ENCODE measurements at regions not wholly inside any gene's neighbourhood (a gene's known extent, or its start where the extent isn't known, plus 50 kb on each side); places are given as distances from the start of the nearest gene placed in this dataset.

GRCh38 chr2:67773851-67774250, 289.0 kb downstream of the C1D start:
- TF ChIP-seq CTCF (conservative IDR thresholded peaks at IDR 0.05 in 1 of 2, IDR thresholded peaks at IDR 0.05 in 1 of 2; ENCODE audit: extremely low read depth in 1 of 2, insufficient read depth in 1 of 2, low read depth in 1 of 2, low read length in 2 of 2), result no peak
- no peak for TF ChIP-seq EZH2 (IDR thresholded peaks at IDR 0.05; ENCODE audit: borderline replicate concordance, low read length)
